Transverse colon (tissue), 4 donors: ENCODE measurements at regions not wholly inside any gene's neighbourhood (a gene's known extent, or its start where the extent isn't known, plus 50 kb on each side); places are given as distances from the start of the nearest gene placed in this dataset.

Source experiments
- DNase-seq: peaks from one replicate; pipeline ENCODE4 v3.0.0-alpha.2; 2019
- H3K27ac ChIP-seq, 4 donors: fragments of 200-600 bp; sonication (generic); 2 replicates each; pipeline ENCODE4 v1.5.1; 2016 to 2018; ENCODE audit warnings: inconsistent platforms in 4 of 4
- H3K27me3 ChIP-seq: fragments of 200-600 bp; sonication (generic); 2 replicates; pipeline ENCODE4 v1.5.1; 2017; ENCODE audit warnings: inconsistent platforms
- H3K36me3 ChIP-seq, 4 donors: fragments of 200-600 bp; sonication (generic); 2 replicates each; pipeline ENCODE4 v1.5.1; 2017 to 2019; ENCODE audit warnings: inconsistent platforms in 4 of 4
- H3K4me1 ChIP-seq, 4 donors: fragments of 200-600 bp; sonication (generic); 2 replicates each; pipeline ENCODE4 v1.5.1; 2017 to 2020; ENCODE audit warnings: inconsistent platforms in 4 of 4
- H3K4me3 ChIP-seq, 4 donors: fragments of 200-600 bp; sonication (generic); 1 replicate in 1 of 4; 2 replicates in 3 of 4; pipeline versions ENCODE4 v1.5.1 to v1.6.1; 2017 to 2019; ENCODE audit warnings: inconsistent platforms in 4 of 4
- H3K9me3 ChIP-seq, 2 donors: fragments of 200-600 bp; sonication (generic); 2 replicates each; pipeline ENCODE4 v1.5.1; 2017 to 2019; ENCODE audit warnings: inconsistent platforms in 2 of 2
- EP300 ChIP-seq: sonication (generic); formaldehyde crosslinking; IDR thresholded peaks from one replicate; pipeline ENCODE4 v1.6.1; 2017; ENCODE audit warnings: antibody characterized with exemption, low read depth
- POLR2A ChIP-seq: fragments of 450-650 bp; IDR thresholded peaks from one replicate; pipeline ENCODE4 v1.6.1; 2016; ENCODE audit warnings: antibody characterized with exemption, mild to moderate bottlenecking, moderate library complexity
- POLR2AphosphoS5 ChIP-seq, 3 donors: sonication (generic); formaldehyde crosslinking; IDR thresholded peaks; one replicate each; pipeline ENCODE4 v1.6.1; 2016; ENCODE audit warnings: antibody characterized with exemption in 3 of 3
- WGBS, 2 donors: methylation state at CpG; one replicate each; pipeline ENCODE4 v1.1.5; 2018; ENCODE audit warnings: low coverage in 1 of 2; 5-methylcytosine and 5-hydroxymethylcytosine counted together
- in situ Hi-C, 4 donors: fragments of 200-750 bp; cut with MboI; loops; one replicate each; pipeline versions ENCODE4 v1.15.0 to v1.15.1; 2017; ENCODE audit warnings: low sequenced_read_pairs in 3 of 4, low pct_ligation_motif_present in 1 of 4, low pct_unique_long_range_greater_than_20kb in 1 of 4
- intact Hi-C: fragments of 100-400 bp; cut with DNase I; formaldehyde crosslinking; loops from one replicate; pipeline ENCODE4 v1.15.1; 2023; ENCODE audit warnings: low total_unique reads
- TF ChIP-seq, protein P1 (sequence below), 5 experiments: fragments of 200-600 bp in 3 of 5; fragments of 450-650 bp in 2 of 5; sonication (generic) in 3 of 5; IDR thresholded peaks; 1 replicate in 2 of 5; 2 replicates in 3 of 5; pipeline ENCODE4 v1.5.1; 2016 to 2017; ENCODE audit warnings: antibody characterized with exemption in 5 of 5, inconsistent platforms in 3 of 5, mild to moderate bottlenecking in 2 of 5, moderate library complexity in 1 of 5

DNA sequence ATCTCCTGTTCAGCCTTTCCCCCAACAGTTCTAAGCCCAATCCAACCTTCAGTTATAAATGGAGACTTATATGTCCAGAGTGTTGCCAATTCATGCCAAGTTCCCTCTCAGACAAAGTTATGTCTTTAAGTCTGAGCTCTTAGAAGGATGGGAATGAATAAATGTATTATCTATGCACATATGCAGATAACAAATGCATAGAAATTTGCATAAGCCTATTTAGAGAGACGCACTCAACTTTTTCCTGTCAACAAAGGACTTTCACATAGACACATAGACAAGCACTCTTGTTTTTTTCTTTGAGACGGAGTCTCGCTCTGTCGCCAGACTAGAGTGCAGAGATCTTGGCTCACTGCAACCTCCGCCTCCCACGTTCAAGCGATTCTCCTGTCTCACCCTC, 95.1 kb downstream of the SOX9 start:
- Histone ChIP-seq H3K4me3 (no peak overlapping the region), H3K27ac (no peak overlapping the region), H3K4me1 (peaks cover 0 to 8% (median 2%) of the 10 kb centered on the region in 4 donors), H3K9me3 (no peaks in the 10 kb centered on the region), H3K36me3 (no peaks in the 10 kb centered on the region), H3K27me3 (peaks cover 21% of the 10 kb centered on the region)
- in situ Hi-C loops, result no loop called here
- WGBS, 2 donors, result 78 to 95% methylated on average over 4 to 7 of the region's 7 CpGs
- intact Hi-C loops, result no loop called here
- no peak for TF ChIP-seq POLR2AphosphoS5 (IDR thresholded peaks at IDR 0.05)
- TF ChIP-seq POLR2A, result no peak
- TF ChIP-seq EP300, result no peak
- TF ChIP-seq, protein P1, sequence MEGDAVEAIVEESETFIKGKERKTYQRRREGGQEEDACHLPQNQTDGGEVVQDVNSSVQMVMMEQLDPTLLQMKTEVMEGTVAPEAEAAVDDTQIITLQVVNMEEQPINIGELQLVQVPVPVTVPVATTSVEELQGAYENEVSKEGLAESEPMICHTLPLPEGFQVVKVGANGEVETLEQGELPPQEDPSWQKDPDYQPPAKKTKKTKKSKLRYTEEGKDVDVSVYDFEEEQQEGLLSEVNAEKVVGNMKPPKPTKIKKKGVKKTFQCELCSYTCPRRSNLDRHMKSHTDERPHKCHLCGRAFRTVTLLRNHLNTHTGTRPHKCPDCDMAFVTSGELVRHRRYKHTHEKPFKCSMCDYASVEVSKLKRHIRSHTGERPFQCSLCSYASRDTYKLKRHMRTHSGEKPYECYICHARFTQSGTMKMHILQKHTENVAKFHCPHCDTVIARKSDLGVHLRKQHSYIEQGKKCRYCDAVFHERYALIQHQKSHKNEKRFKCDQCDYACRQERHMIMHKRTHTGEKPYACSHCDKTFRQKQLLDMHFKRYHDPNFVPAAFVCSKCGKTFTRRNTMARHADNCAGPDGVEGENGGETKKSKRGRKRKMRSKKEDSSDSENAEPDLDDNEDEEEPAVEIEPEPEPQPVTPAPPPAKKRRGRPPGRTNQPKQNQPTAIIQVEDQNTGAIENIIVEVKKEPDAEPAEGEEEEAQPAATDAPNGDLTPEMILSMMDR (IDR thresholded peaks at IDR 0.05), result no peak
- no peak for DNase-seq

DNA sequence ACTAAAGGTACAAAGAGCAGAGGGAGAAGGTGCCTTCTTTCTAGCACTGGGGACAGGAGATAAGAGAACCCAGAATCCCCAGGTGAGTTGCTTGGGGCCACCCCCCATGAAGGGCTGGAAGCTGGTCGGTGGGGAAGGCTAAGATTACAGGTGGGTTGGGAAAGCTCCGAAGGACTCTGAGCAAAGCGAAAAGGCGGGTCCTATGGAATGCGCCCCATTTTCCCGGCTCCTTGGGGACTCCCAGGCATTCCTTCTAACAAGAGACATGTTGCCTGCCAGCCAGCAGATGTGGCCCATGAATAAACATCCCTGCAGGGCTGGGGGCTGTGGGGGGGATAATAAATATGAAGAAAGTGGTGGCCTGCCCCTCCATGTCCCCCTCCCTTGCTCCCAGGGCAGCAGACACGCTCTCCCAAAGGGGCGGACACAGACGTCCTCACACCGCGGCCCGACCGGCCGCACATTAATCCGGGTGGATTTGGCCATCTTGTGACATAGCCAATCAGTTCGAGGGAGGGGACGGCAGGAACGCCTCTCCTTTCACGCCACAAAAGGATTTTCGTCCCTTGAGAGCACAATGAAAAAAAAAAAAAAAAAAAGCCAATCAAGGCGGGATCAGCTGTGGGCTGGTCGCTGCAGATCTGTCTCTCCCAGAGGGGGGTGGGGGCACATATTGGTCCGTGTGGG, 98.5 kb downstream of the SOX9 start:
- intact Hi-C loops (no loop called here), in situ Hi-C loops (no loop called here)
- peaks cover 21% of the 10 kb centered on the region for H3K27me3 ChIP-seq
- H3K4me1 ChIP-seq, result peaks cover 0 to 23% (median 11%) of the 10 kb centered on the region in 4 donors
- 38 to 56% methylated on average over 5 to 23 of the region's 23 CpGs for WGBS, 2 donors
- H3K4me3 ChIP-seq, result no peak overlapping the region
- no peak overlapping the region for H3K27ac ChIP-seq
- H3K9me3 ChIP-seq, result no peaks in the 10 kb centered on the region
- TF ChIP-seq POLR2A (no peak), POLR2AphosphoS5 (IDR thresholded peaks at IDR 0.05) (no peak), EP300 (no peak)
- TF ChIP-seq, protein P1 (IDR thresholded peaks at IDR 0.05), result no peak
- no peaks in the 10 kb centered on the region for H3K36me3 ChIP-seq
- DNase-seq, result no peak

DNA sequence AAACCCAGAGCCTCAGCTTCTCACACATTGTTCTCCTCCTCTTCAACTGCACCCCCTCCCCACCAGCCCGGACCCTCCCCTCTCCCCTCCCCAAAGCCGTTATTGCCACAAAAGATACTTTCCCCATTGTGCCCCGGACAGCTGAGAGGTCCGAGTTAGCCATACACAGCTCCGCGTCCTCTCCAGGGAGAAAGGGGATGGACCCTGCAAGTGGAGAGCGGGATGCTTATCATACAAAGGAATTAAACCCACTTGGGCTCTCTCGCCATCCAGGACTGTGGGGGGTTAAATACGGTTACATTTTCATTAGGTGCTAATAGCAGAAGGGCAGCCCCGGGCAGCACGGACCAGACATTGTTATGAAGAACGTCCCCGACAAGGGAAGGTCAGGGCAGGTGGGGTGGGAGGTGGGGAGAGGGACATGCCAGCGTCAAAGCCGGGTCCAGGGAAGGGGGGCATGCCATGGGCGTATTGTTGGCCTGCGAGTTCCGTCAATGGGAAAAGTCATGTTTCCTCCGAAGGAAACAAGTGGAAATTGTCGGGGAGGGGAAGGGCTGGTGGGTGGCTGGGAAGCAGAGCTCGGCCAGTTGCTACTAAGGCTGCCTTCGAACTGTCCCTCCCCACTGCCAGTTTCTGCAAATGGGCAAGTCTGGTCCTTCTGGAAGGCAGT, 99.1 kb downstream of the SOX9 start:
- no peaks in the 10 kb centered on the region for H3K9me3 ChIP-seq
- in situ Hi-C loops, result no loop called here
- TF ChIP-seq POLR2AphosphoS5 (IDR thresholded peaks at IDR 0.05) (no peak), EP300 (no peak), POLR2A (no peak)
- TF ChIP-seq, protein P1 (IDR thresholded peaks at IDR 0.05), result no peak
- H3K4me3 ChIP-seq, result no peak overlapping the region
- intact Hi-C loops, result no loop called here
- peaks cover 21% of the 10 kb centered on the region for H3K27me3 ChIP-seq
- H3K4me1 ChIP-seq, result peaks cover 0 to 23% (median 11%) of the 10 kb centered on the region in 4 donors
- 51 to 55% methylated on average over 6 to 22 of the region's 22 CpGs for WGBS, 2 donors
- no peak overlapping the region for H3K27ac ChIP-seq
- no peak for DNase-seq
- H3K36me3 ChIP-seq, result no peaks in the 10 kb centered on the region

DNA sequence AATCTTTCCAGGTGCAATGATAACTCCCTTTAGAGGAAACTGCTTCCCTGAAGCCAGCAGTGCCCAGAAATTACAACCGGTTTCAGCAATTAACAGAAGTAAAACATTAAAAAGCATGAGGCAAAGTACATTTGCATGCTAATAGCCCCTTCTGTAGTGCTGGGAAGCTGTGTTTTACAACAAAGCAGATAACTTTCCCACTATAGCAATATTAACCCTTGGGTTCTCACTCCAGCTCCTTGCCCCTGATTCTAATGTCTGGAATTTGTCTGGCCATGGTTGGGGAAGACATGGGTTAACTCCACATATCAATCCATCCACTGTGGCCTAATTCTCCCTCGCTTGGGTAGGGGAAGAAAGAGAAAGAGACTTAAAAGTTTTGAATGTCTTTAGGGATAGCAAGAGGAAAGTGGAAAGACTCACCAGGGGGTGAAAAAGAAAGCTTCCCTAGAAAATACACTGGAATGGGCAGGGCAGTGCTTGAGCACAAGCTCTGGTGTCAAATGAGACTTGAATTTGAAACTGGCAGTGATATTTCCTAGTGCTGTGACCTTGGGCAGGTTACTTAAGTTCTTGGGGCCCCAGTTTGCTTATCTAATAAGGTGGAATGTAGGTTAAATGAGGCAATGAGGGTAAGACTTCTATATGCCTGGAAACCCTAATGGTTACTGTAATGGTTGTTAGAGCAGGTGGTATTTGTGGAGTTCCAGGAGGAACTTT, 102.0 kb downstream of the SOX9 start:
- H3K27ac ChIP-seq, result peak overlapping the region; percentile 57 to 75 (median 66)
- intact Hi-C loops (no loop called here), in situ Hi-C loops (no loop called here)
- no peaks in the 10 kb centered on the region for H3K36me3 ChIP-seq
- TF ChIP-seq POLR2A (no peak), EP300 (no peak), POLR2AphosphoS5 (IDR thresholded peaks at IDR 0.05) (no peak)
- TF ChIP-seq, protein P1 (IDR thresholded peaks at IDR 0.05), result no peak
- H3K9me3 ChIP-seq, result no peaks in the 10 kb centered on the region
- H3K4me3 ChIP-seq, result no peak overlapping the region
- peaks cover 21% of the 10 kb centered on the region for H3K27me3 ChIP-seq
- peak; percentile 17 for DNase-seq
- peaks cover 0 to 23% (median 11%) of the 10 kb centered on the region in 4 donors for H3K4me1 ChIP-seq
- WGBS, 2 donors, result 30 to 56% methylated on average over 1 to 2 of the region's 2 CpGs
